Brain microvascular endothelial cell (primary cell): ENCODE measurements at regions not wholly inside any gene's neighbourhood (a gene's known extent, or its start where the extent isn't known, plus 50 kb on each side); places are given as distances from the start of the nearest gene placed in this dataset.
"Not testable (repeated sequence)": the region's sequence is repeated elsewhere in the genome, so short reads cannot be mapped to it uniquely, and the experiment has no call there.

Experiments
- DNase-seq: peaks from one replicate; pipeline ENCODE4 v3.0.0-alpha.2; 2020
- H3K27ac ChIP-seq: fragments of 250-450 bp; sonication (Bioruptor Pico); 2 replicates; pipeline ENCODE4 v1.5.1; 2020; ENCODE audit warnings: mild to moderate bottlenecking, moderate library complexity
- H3K27me3 ChIP-seq: fragments of 250-450 bp; sonication (Bioruptor Pico); replicated peaks from 2 replicates; pipeline ENCODE4 v1.5.1; 2020; ENCODE audit warnings: mild to moderate bottlenecking
- H3K36me3 ChIP-seq: fragments of 250-450 bp; sonication (Bioruptor Pico); replicated peaks from 2 replicates; pipeline ENCODE4 v1.5.1; 2020; ENCODE audit warnings: mild to moderate bottlenecking
- H3K4me3 ChIP-seq: 2 replicates; pipeline ENCODE4 v1.5.1; 2011; ENCODE audit warnings: low read depth, mild to moderate bottlenecking, control low read depth, low read length, moderate library complexity
- in situ Hi-C: cut with HindIII; loops from 2 replicates; pipeline ENCODE4 v1.10.0; 2017; ENCODE audit warnings: low sequenced_read_pairs, low pct_ligation_motif_present
- TF ChIP-seq, protein P1 (sequence below): IDR thresholded peaks from 2 replicates; pipeline ENCODE4 v1.5.1; 2011; ENCODE audit warnings: low read depth, mild to moderate bottlenecking, moderate library complexity, low read length, control low read depth, inconsistent platforms; ENCODE audit errors: missing control alignments

DNA sequence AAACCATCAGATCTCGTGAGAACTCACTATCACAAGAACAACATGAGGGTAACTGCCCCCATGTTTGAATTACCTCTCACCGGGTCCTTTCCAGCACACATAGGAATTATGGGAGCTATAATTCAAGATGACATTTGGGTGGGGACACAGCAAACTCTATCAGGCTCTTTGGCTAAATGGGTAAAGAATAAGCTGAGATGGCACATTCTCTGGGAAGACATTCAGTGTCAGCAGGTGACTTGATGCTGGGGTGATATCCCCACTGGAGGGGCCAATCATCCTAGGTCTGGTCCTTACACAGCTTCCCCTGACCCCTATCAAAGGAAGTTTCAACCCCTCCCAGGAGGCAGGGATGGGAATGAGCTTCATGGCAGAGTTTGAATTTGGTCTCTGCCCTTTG, 664.0 kb upstream of the EEF2KMT start:
- in situ Hi-C loops: no loop called here
- H3K27ac ChIP-seq: no peak overlapping the region
- H3K4me3 ChIP-seq: no peak overlapping the region
- no peak for DNase-seq
- no peaks in the 10 kb centered on the region for H3K27me3 ChIP-seq
- no peaks in the 10 kb centered on the region for H3K36me3 ChIP-seq
- TF ChIP-seq, protein P1, sequence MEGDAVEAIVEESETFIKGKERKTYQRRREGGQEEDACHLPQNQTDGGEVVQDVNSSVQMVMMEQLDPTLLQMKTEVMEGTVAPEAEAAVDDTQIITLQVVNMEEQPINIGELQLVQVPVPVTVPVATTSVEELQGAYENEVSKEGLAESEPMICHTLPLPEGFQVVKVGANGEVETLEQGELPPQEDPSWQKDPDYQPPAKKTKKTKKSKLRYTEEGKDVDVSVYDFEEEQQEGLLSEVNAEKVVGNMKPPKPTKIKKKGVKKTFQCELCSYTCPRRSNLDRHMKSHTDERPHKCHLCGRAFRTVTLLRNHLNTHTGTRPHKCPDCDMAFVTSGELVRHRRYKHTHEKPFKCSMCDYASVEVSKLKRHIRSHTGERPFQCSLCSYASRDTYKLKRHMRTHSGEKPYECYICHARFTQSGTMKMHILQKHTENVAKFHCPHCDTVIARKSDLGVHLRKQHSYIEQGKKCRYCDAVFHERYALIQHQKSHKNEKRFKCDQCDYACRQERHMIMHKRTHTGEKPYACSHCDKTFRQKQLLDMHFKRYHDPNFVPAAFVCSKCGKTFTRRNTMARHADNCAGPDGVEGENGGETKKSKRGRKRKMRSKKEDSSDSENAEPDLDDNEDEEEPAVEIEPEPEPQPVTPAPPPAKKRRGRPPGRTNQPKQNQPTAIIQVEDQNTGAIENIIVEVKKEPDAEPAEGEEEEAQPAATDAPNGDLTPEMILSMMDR: no peak

DNA sequence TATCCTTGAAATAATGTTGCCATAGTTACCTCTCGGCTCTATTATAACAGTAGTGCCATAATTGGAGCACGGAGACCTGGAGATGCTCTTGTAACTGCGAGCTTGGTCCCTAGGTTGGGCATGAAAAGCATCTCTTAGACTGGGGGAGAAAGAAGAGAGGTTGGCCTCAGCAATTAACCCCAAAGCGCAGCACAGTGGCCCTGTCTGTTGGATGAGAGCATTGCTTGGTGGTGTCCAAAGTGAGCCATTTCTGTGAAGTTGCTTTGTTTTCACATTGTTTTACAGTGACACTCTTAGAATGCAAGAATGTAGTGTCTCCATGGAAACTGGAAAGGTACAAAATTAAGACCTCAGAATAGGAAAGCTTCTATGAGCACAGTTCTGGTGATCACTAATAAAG, 660.7 kb upstream of the EEF2KMT start:
- Histone ChIP-seq H3K36me3 (no peaks in the 10 kb centered on the region), H3K27me3 (no peaks in the 10 kb centered on the region), H3K27ac (no peak overlapping the region), H3K4me3 (no peak overlapping the region)
- TF ChIP-seq, protein P1: no peak
- no peak for DNase-seq
- in situ Hi-C loops: no loop called here

DNA sequence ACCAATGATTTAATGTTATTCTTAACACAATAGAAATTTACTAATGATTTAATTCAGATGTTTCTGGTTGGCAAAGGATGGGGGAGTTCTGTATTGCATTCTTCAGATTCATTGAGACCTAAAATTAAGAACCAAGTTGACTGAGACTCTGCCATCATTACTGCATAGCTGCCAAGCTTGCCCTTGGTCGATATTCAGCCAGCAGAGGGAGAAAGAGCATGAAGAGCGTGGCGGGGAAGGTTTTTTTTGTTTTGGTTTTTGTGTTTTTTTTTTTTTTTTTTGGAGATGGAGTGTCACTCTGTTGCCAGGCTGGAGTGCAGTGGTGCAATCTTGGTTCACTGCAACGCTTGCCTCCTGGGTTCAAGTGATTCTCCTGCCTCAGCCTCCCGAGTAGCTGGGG, 659.4 kb upstream of the EEF2KMT start:
- TF ChIP-seq, protein P1: no peak
- H3K36me3 ChIP-seq: no peaks in the 10 kb centered on the region
- in situ Hi-C loops: no loop called here
- H3K4me3 ChIP-seq: no peak overlapping the region
- no peak overlapping the region for H3K27ac ChIP-seq
- no peak for DNase-seq
- H3K27me3 ChIP-seq: no peaks in the 10 kb centered on the region

DNA sequence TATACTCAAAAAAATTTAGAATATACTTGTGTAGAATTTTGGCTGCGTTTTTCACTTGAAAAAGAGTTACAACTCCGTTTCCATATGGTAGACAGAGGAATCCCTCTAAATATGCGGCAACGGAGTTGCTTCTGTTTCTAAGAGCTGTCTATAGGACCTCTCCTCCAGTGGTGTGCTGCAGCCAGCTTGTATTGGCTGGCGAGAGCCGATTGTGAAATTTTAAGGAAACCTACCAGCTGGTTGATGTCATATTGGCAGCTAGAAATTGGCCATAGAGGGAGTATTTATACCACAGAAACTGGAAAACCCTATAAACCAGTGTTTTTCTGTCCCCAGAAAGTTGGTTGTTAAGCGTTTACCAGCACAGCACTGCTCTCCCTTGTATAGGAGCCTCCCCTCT, 655.8 kb upstream of the EEF2KMT start:
- in situ Hi-C loops: no loop called here
- H3K27ac ChIP-seq: no peak overlapping the region
- TF ChIP-seq, protein P1: no peak
- H3K4me3 ChIP-seq: no peak overlapping the region
- H3K36me3 ChIP-seq: no peaks in the 10 kb centered on the region
- no peaks in the 10 kb centered on the region for H3K27me3 ChIP-seq
- no peak for DNase-seq

DNA sequence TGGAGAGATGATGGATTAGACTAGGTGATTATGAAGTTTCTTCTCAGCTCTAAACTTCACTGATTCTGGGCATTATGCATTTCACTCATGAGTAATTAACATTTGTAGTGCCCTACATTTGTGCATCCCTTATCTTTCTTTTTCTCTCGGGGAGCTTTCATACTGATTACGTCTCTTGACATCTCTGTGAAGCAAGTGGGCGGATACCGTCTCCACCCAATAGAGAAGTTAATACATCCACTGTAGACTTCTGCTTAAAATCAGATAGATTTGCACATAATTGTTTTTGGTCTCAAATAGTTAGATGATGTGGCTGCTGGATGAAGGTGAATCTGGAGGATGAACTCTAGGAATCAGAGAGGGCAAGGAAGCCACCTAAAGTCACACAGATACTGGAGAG, 653.6 kb upstream of the EEF2KMT start:
- H3K4me3 ChIP-seq: no peak overlapping the region
- no peaks in the 10 kb centered on the region for H3K36me3 ChIP-seq
- TF ChIP-seq, protein P1: no peak
- DNase-seq: no peak
- no peaks in the 10 kb centered on the region for H3K27me3 ChIP-seq
- H3K27ac ChIP-seq: no peak overlapping the region
- in situ Hi-C loops: no loop called here

DNA sequence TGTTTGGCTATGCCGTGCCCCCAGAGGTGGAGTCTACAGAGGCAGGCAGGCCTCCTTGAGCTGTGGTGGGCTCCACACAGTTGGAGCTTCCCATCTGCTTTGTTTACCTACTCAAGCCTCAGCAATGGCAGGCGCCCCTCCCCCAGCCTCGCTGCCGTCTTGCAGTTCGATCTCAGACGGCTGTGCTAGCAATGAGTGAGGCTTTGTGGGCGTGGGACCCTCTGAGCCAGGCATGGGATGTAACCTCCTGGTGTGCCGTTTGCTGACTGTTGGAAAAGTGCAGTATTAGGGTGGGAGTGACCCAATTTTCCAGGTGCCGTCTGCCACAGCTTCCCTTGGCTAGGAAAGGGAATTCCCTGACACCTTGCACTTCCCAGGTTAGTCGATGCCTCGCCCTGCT, 652.8 kb upstream of the EEF2KMT start:
- H3K36me3 ChIP-seq, in situ Hi-C loops, H3K4me3 ChIP-seq, DNase-seq, H3K27ac ChIP-seq, H3K27me3 ChIP-seq: not testable (repeated sequence)
